Common myeloid progenitor, CD34-positive (primary cell): ENCODE measurements at regions not wholly inside any gene's neighbourhood (a gene's known extent, or its start where the extent isn't known, plus 50 kb on each side); places are given as distances from the start of the nearest gene placed in this dataset.

Source experiments
- CTCF ChIA-PET: fragments of 350-600 bp; sonication (Branson Sonifier 250); formaldehyde crosslinking; loops from one replicate; lab custom pipeline; 2021; ENCODE audit warnings: antibody characterized with exemption; lab: Charles Lee
- POLR2A ChIA-PET: fragments of 350-600 bp; sonication (Branson Sonifier 250); formaldehyde crosslinking; loops from one replicate; lab custom pipeline; 2021; ENCODE audit warnings: antibody characterized with exemption; lab: Charles Lee
- DNase-seq, 3 donors: peaks; one replicate each; pipeline versions ENCODE4 v3.0.0 to v3.0.0-alpha.2; 2013
- H3K27ac ChIP-seq, 2 experiments: 1 replicate in 1 of 2; 2 replicates in 1 of 2; pipeline ENCODE4 v1.7.0; 2013; ENCODE audit warnings: inconsistent platforms in 2 of 2, low read length in 2 of 2, mild to moderate bottlenecking in 2 of 2, low read depth in 1 of 2, moderate library complexity in 1 of 2; ENCODE audit not compliant: severe bottlenecking in 2 of 2, insufficient read depth in 1 of 2, poor library complexity in 1 of 2
- H3K27me3 ChIP-seq, 5 experiments: replicated peaks in 2 of 5; 1 replicate in 3 of 5; 2 replicates in 2 of 5; pipeline versions ENCODE4 v1.6.1 to v1.7.0; 2013; ENCODE audit warnings: low read length in 4 of 5, mild to moderate bottlenecking in 2 of 5, moderate library complexity in 2 of 5, inconsistent platforms in 1 of 5; ENCODE audit not compliant: insufficient read depth in 5 of 5, control insufficient read depth in 4 of 5
- H3K36me3 ChIP-seq, 4 experiments: 1 replicate in 2 of 4; 2 replicates in 2 of 4; pipeline versions ENCODE4 v1.6.1 to v1.7.0; 2013; ENCODE audit warnings: low read length in 3 of 4, control low read depth in 1 of 4, mild to moderate bottlenecking in 1 of 4; ENCODE audit not compliant: control insufficient read depth in 4 of 4, insufficient read depth in 4 of 4
- H3K4me1 ChIP-seq, 4 experiments: 1 replicate in 3 of 4; 2 replicates in 1 of 4; pipeline versions ENCODE4 v1.6.1 to v1.7.1; 2013; ENCODE audit warnings: low read length in 3 of 4, mild to moderate bottlenecking in 3 of 4, control low read depth in 1 of 4, inconsistent platforms in 1 of 4, moderate library complexity in 1 of 4; ENCODE audit not compliant: control insufficient read depth in 4 of 4, insufficient read depth in 4 of 4; ENCODE audit errors: control extremely low read depth in 1 of 4
- H3K4me3 ChIP-seq, 7 experiments: 1 replicate in 4 of 7; 2 replicates in 3 of 7; pipeline versions ENCODE4 v1.5.1 to v1.7.0; 2013; ENCODE audit warnings: mild to moderate bottlenecking in 7 of 7, low read length in 6 of 7, moderate library complexity in 6 of 7, inconsistent platforms in 2 of 7, low read depth in 2 of 7, control low read depth in 1 of 7; ENCODE audit not compliant: insufficient read depth in 4 of 7, control insufficient read depth in 1 of 7; ENCODE audit errors: extremely low read depth in 1 of 7
- H3K9me3 ChIP-seq, 5 experiments: 1 replicate in 4 of 5; 2 replicates in 1 of 5; pipeline versions ENCODE4 v1.6.1 to v1.7.1; 2013; ENCODE audit warnings: low read length in 4 of 5, mild to moderate bottlenecking in 2 of 5, inconsistent platforms in 1 of 5, low read depth in 1 of 5, moderate library complexity in 1 of 5; ENCODE audit not compliant: control insufficient read depth in 4 of 5, insufficient read depth in 2 of 5; ENCODE audit errors: control extremely low read depth in 1 of 5
- WGBS: methylation state at CpG from one replicate; pipeline ENCODE4 v1.1.5; 2013; ENCODE audit not compliant: insufficient coverage; 5-methylcytosine and 5-hydroxymethylcytosine counted together

- H3K27ac ChIP-seq = no peak overlapping the region
- no peaks in the 10 kb centered on the region for H3K36me3 ChIP-seq
- DNase-seq = no peak
- WGBS = 90% methylated on average over 2 of the region's 3 CpGs
- H3K27me3 ChIP-seq = no peaks in the 10 kb centered on the region
- peaks cover 2 to 12% (median 9%) of the 10 kb centered on the region in 5 experiments for H3K9me3 ChIP-seq
- POLR2A ChIA-PET = no interaction called here
- CTCF ChIA-PET = no interaction called here
- no peaks in the 10 kb centered on the region for H3K4me1 ChIP-seq
- no peak overlapping the region for H3K4me3 ChIP-seq
Measured at GRCh38 chr3:144067059-144067458, 95.4 kb downstream of the DIPK2A start.

GRCh38 chr3:144073698-144074097, 102.1 kb downstream of the DIPK2A start:
- Histone ChIP-seq H3K9me3 (peaks cover 2 to 22% (median 9%) of the 10 kb centered on the region in 5 experiments), H3K4me1 (no peaks in the 10 kb centered on the region), H3K4me3 (no peak overlapping the region), H3K27ac (no peak overlapping the region), H3K36me3 (no peaks in the 10 kb centered on the region), H3K27me3 (no peaks in the 10 kb centered on the region)
- no CpG with 5 or more reads among the region's 1 CpG for WGBS
- ChIA-PET CTCF (no interaction called here), POLR2A (no interaction called here)
- no peak for DNase-seq

- no peaks in the 10 kb centered on the region for H3K36me3 ChIP-seq
- H3K27ac ChIP-seq = no peak overlapping the region
- H3K27me3 ChIP-seq = no peaks in the 10 kb centered on the region
- H3K4me3 ChIP-seq = no peak overlapping the region
- CTCF ChIA-PET = no interaction called here
- POLR2A ChIA-PET = interaction anchor here (0.9 kb wide), 1 partner anchor 32 kb away, joined by 6 read pairs; no protein-coding TSS in a partner anchor
- 100% methylated on average over 1 of the region's 2 CpGs for WGBS
- H3K9me3 ChIP-seq = peaks cover 0 to 1% (median 0%) of the 10 kb centered on the region in 5 experiments
- no peaks in the 10 kb centered on the region for H3K4me1 ChIP-seq
- DNase-seq = no peak
Measured at GRCh38 chr3:144079634-144080033, 108.0 kb downstream of the DIPK2A start.

- Histone ChIP-seq H3K4me1 (no peaks in the 10 kb centered on the region), H3K9me3 (no peaks in the 10 kb centered on the region), H3K4me3 (no peak overlapping the region), H3K27me3 (no peaks in the 10 kb centered on the region), H3K27ac (no peak overlapping the region), H3K36me3 (no peaks in the 10 kb centered on the region)
- CTCF ChIA-PET = interaction anchor here (1.1 kb wide), 1 partner anchor 8 kb away, joined by 5 read pairs; no protein-coding TSS in a partner anchor
- 90% methylated on average over 2 of the region's 2 CpGs for WGBS
- DNase-seq = no peak
- POLR2A ChIA-PET = no interaction called here
Measured at GRCh38 chr3:144084929-144085328, 113.3 kb downstream of the DIPK2A start.

- H3K4me1 ChIP-seq = no peaks in the 10 kb centered on the region
- H3K27me3 ChIP-seq = no peaks in the 10 kb centered on the region
- no peak overlapping the region for H3K4me3 ChIP-seq
- ChIA-PET CTCF (no interaction called here), POLR2A (no interaction called here)
- no peaks in the 10 kb centered on the region for H3K36me3 ChIP-seq
- 75% methylated on average over 1 of the region's 3 CpGs for WGBS
- DNase-seq = peak; percentile 14 to 65 (median 55)
- no peak overlapping the region for H3K27ac ChIP-seq
- no peaks in the 10 kb centered on the region for H3K9me3 ChIP-seq
Measured at GRCh38 chr3:144085964-144086363, 114.3 kb downstream of the DIPK2A start.

- CTCF ChIA-PET = no interaction called here
- H3K4me3 ChIP-seq = no peak overlapping the region
- H3K27me3 ChIP-seq = no peaks in the 10 kb centered on the region
- H3K9me3 ChIP-seq = peaks cover 0 to 15% (median 13%) of the 10 kb centered on the region in 5 experiments
- no peak overlapping the region for H3K27ac ChIP-seq
- POLR2A ChIA-PET = no interaction called here
- no peaks in the 10 kb centered on the region for H3K4me1 ChIP-seq
- DNase-seq = no peak
- 96% methylated on average over 3 of the region's 3 CpGs for WGBS
- no peaks in the 10 kb centered on the region for H3K36me3 ChIP-seq
Measured at GRCh38 chr3:144096016-144096415, 124.4 kb downstream of the DIPK2A start.

- ChIA-PET POLR2A (no interaction called here), CTCF (no interaction called here)
- no peaks in the 10 kb centered on the region for H3K27me3 ChIP-seq
- H3K4me1 ChIP-seq = no peaks in the 10 kb centered on the region
- H3K9me3 ChIP-seq = peaks cover 0 to 15% (median 13%) of the 10 kb centered on the region in 5 experiments
- no peak for DNase-seq
- no peak overlapping the region for H3K27ac ChIP-seq
- 90% methylated on average over 2 of the region's 2 CpGs for whole genome bisulfite sequencing
- no peak overlapping the region for H3K4me3 ChIP-seq
- H3K36me3 ChIP-seq = no peaks in the 10 kb centered on the region
Measured at GRCh38 chr3:144097163-144097562, 125.5 kb downstream of the DIPK2A start.
